ENCODE measurements at regions not wholly inside any gene's neighbourhood (a gene's known extent, or its start where the extent isn't known, plus 50 kb on each side); places are given as distances from the start of the nearest gene placed in this dataset.
"Not testable (repeated sequence)": the region's sequence is repeated elsewhere in the genome, so short reads cannot be mapped to it uniquely, and the experiment has no call there.

DNA sequence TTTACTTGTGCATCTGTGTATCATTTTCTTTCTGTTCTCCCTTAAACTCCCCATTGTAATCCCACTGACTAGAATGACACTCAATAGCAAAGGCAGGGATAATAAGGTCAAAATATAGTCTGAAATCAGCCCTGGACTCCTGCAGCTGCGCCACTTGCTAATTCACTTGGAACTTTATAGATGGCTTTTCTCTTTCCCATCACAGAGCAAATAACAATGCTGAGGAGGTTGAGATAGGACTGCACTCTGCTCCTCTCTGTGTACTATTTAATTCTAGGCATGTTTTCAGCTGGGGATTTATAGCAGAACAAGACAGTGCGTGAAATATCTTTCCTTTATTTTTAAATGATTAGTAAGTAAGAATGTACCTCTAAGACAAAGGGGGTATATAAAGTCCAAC lies 324.2 kb downstream of the LNPK start:
- no peak for DNase-seq
- peaks cover 21% of the 10 kb centered on the region for H3K9me3 Mint-ChIP-seq
- no peak overlapping the region for H3K27ac Mint-ChIP-seq
- TF ChIP-seq, protein P1, sequence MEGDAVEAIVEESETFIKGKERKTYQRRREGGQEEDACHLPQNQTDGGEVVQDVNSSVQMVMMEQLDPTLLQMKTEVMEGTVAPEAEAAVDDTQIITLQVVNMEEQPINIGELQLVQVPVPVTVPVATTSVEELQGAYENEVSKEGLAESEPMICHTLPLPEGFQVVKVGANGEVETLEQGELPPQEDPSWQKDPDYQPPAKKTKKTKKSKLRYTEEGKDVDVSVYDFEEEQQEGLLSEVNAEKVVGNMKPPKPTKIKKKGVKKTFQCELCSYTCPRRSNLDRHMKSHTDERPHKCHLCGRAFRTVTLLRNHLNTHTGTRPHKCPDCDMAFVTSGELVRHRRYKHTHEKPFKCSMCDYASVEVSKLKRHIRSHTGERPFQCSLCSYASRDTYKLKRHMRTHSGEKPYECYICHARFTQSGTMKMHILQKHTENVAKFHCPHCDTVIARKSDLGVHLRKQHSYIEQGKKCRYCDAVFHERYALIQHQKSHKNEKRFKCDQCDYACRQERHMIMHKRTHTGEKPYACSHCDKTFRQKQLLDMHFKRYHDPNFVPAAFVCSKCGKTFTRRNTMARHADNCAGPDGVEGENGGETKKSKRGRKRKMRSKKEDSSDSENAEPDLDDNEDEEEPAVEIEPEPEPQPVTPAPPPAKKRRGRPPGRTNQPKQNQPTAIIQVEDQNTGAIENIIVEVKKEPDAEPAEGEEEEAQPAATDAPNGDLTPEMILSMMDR (IDR thresholded peaks at IDR 0.05): no peak
- H3K4me3 Mint-ChIP-seq: no peak overlapping the region
- peaks cover 2% of the 10 kb centered on the region for H3K27me3 Mint-ChIP-seq (ENCODE audit: low read depth, poor library complexity)
- peaks cover 11% of the 10 kb centered on the region for H3K36me3 Mint-ChIP-seq (ENCODE audit: low read depth)
- H3K4me1 Mint-ChIP-seq: peaks cover 5% of the 10 kb centered on the region

GRCh38 chr2:175676813-175677212 lies 325.3 kb downstream of the LNPK start:
- peaks cover 17% of the 10 kb centered on the region for H3K36me3 Mint-ChIP-seq (ENCODE audit: low read depth)
- no peak for DNase-seq

GRCh38 chr2:175668804-175669203 lies 333.3 kb downstream of the LNPK start:
- H3K9me3 Mint-ChIP-seq: peaks cover 52% of the 10 kb centered on the region
- not testable (repeated sequence) for H3K27ac Mint-ChIP-seq; DNase-seq; H3K27me3 Mint-ChIP-seq (ENCODE audit: low read depth, poor library complexity); H3K4me1 Mint-ChIP-seq; H3K4me3 Mint-ChIP-seq
- H3K36me3 Mint-ChIP-seq (ENCODE audit: low read depth): peaks cover 30% of the 10 kb centered on the region

More at GRCh38 chr2:175676813-175677212, 325.3 kb downstream of the LNPK start:
- no peak overlapping the region for H3K27ac Mint-ChIP-seq
- peaks cover 32% of the 10 kb centered on the region for H3K9me3 Mint-ChIP-seq
- peaks cover 2% of the 10 kb centered on the region for H3K27me3 Mint-ChIP-seq (ENCODE audit: low read depth, poor library complexity)
- peaks cover 5% of the 10 kb centered on the region for H3K4me1 Mint-ChIP-seq
- no peak overlapping the region for H3K4me3 Mint-ChIP-seq
- TF ChIP-seq, protein P1 (IDR thresholded peaks at IDR 0.05): no peak

DNA sequence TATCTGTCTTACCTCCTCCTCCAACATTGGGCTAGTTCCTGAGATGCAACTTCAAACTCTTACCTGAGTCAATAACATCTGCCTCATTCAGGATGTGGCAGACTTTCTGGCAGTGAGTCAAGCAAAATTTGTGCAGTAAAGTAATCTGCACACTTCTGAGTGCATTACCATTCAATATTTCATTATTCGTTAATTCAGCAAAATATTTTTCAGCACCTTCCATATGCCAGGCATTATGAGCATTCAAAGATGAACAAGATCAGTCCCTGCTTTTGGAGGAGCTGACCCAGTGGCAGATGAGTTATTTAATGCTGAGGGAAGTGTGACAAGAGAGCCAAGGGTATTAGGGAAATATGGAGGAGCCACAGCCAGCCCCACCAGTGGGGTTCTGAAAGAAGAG lies 339.7 kb downstream of the LNPK start:
- Mint-ChIP-seq H3K4me1 (no peaks in the 10 kb centered on the region), H3K36me3 (ENCODE audit: low read depth) (no peaks in the 10 kb centered on the region), H3K27ac (no peak overlapping the region), H3K4me3 (no peak overlapping the region), H3K9me3 (peaks cover 3% of the 10 kb centered on the region), H3K27me3 (ENCODE audit: low read depth, poor library complexity) (peaks cover 8% of the 10 kb centered on the region)
- no peak for DNase-seq
- TF ChIP-seq, protein P1 (IDR thresholded peaks at IDR 0.05): no peak

DNA sequence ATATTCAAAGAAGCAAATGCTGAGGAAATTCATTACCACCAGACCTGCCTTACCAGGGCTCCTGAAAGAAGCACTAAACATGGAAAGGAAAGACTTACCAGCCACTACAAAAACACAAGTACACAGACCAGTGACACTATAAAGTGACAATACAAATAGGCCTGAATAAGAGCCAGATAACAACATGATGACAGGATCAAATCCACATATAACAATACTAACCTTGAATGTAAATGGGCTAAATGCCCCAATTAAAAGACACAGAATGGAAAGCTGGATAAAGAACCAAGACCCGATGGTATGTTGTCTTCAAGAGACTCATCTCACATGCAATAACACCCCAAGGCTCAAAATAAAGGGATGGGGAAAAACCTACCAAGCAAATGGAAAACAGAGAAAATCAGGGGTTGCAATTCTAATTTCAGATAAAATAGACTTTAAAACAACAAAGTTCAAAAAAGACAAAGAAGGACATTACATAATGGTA lies 353.4 kb downstream of the LNPK start:
- peaks cover 20% of the 10 kb centered on the region for H3K9me3 Mint-ChIP-seq
- H3K36me3 Mint-ChIP-seq (ENCODE audit: low read depth): peaks cover 16% of the 10 kb centered on the region
- H3K4me1 Mint-ChIP-seq: no peaks in the 10 kb centered on the region
- TF ChIP-seq, protein P1 (IDR thresholded peaks at IDR 0.05): no peak
- H3K4me3 Mint-ChIP-seq: no peak overlapping the region
- no peak for DNase-seq
- H3K27ac Mint-ChIP-seq: no peak overlapping the region
- no peaks in the 10 kb centered on the region for H3K27me3 Mint-ChIP-seq (ENCODE audit: low read depth, poor library complexity)

GRCh38 chr2:175647058-175647457 lies 355.0 kb downstream of the LNPK start:
- Mint-ChIP-seq H3K36me3 (ENCODE audit: low read depth) (peaks cover 16% of the 10 kb centered on the region), H3K4me1 (no peaks in the 10 kb centered on the region), H3K4me3 (no peak overlapping the region), H3K27me3 (ENCODE audit: low read depth, poor library complexity) (no peaks in the 10 kb centered on the region), H3K27ac (no peak overlapping the region), H3K9me3 (peaks cover 7% of the 10 kb centered on the region)
- no peak for DNase-seq
- TF ChIP-seq, protein P1 (IDR thresholded peaks at IDR 0.05): no peak

Measured in nephron progenitor cell (in vitro differentiated cells).